ENCODE measurements at regions not wholly inside any gene's neighbourhood (a gene's known extent, or its start where the extent isn't known, plus 50 kb on each side); places are given as distances from the start of the nearest gene placed in this dataset.
"Not testable (repeated sequence)": the region's sequence is repeated elsewhere in the genome, so short reads cannot be mapped to it uniquely, and the experiment has no call there.

GRCh38 chr17:33832262-33832661 is 422.8 kb upstream of the CCL2 start:
- no peak for DNase-seq (ENCODE audit: low read depth in 2 of 2)

- no peak for DNase-seq (ENCODE audit: low read depth in 2 of 2)
Measured at GRCh38 chr17:33837281-33837680, 417.8 kb upstream of the CCL2 start.

GRCh38 chr17:33838281-33838680 is 416.8 kb upstream of the CCL2 start:
- no peak for DNase-seq (ENCODE audit: low read depth in 2 of 2)

- DNase-seq (ENCODE audit: low read depth in 2 of 2): no peak
Measured at GRCh38 chr17:33847900-33848299, 407.2 kb upstream of the CCL2 start.

- DNase-seq (ENCODE audit: low read depth in 2 of 2): no peak
Measured at GRCh38 chr17:33848433-33848832, 406.7 kb upstream of the CCL2 start.

GRCh38 chr17:33854596-33854995 is 400.5 kb upstream of the CCL2 start:
- no peak for DNase-seq (ENCODE audit: low read depth in 2 of 2)

- DNase-seq (ENCODE audit: low read depth in 2 of 2): no peak
Measured at GRCh38 chr17:33858121-33858520, 397.0 kb upstream of the CCL2 start.

- DNase-seq (ENCODE audit: low read depth in 2 of 2): no peak
Measured at GRCh38 chr17:33858682-33859081, 396.4 kb upstream of the CCL2 start.

GRCh38 chr17:33862772-33863602 is 392.1 kb upstream of the CCL2 start:
- DNase-seq (ENCODE audit: low read depth in 2 of 2): no peak

GRCh38 chr17:33864758-33865229 is 390.3 kb upstream of the CCL2 start:
- DNase-seq (ENCODE audit: low read depth in 2 of 2): no peak

- no peak for DNase-seq (ENCODE audit: low read depth in 2 of 2)
Measured at GRCh38 chr17:33868899-33869298, 386.2 kb upstream of the CCL2 start.

GRCh38 chr17:33870936-33871335 is 384.1 kb upstream of the CCL2 start:
- no peak for DNase-seq (ENCODE audit: low read depth in 2 of 2)

GRCh38 chr17:33871720-33872540 is 383.2 kb upstream of the CCL2 start:
- no peak for DNase-seq (ENCODE audit: low read depth in 2 of 2)

GRCh38 chr17:33873201-33873617 is 381.9 kb upstream of the CCL2 start:
- DNase-seq (ENCODE audit: low read depth in 2 of 2): no peak

GRCh38 chr17:33874617-33875060 is 380.4 kb upstream of the CCL2 start:
- DNase-seq (ENCODE audit: low read depth in 2 of 2): no peak

- DNase-seq (ENCODE audit: low read depth in 2 of 2): no peak
Measured at GRCh38 chr17:33875973-33876372, 379.1 kb upstream of the CCL2 start.

GRCh38 chr17:33882273-33882672 is 372.8 kb upstream of the CCL2 start:
- not testable (repeated sequence) for DNase-seq (ENCODE audit: low read depth in 2 of 2)

- DNase-seq (ENCODE audit: low read depth in 2 of 2): not testable (repeated sequence)
Measured at GRCh38 chr17:33882677-33883076, 372.4 kb upstream of the CCL2 start.

- no peak for DNase-seq (ENCODE audit: low read depth in 2 of 2)
Measured at GRCh38 chr17:33888455-33888854, 366.6 kb upstream of the CCL2 start.

GRCh38 chr17:33889040-33889439 is 366.0 kb upstream of the CCL2 start:
- no peak for DNase-seq (ENCODE audit: low read depth in 2 of 2)

- no peak for DNase-seq (ENCODE audit: low read depth in 2 of 2)
Measured at GRCh38 chr17:33889766-33890165, 365.3 kb upstream of the CCL2 start.

GRCh38 chr17:33892717-33893591 is 362.1 kb upstream of the CCL2 start:
- no peak for DNase-seq (ENCODE audit: low read depth in 2 of 2)

Data from stimulated activated CD4-positive, alpha-beta T cell treated with anti-CD3 and anti-CD28 coated beads, Interleukin-1b, Interleukin-23, amount 100 ng/mL, for 1 hour (primary cell).